OCI-M2 (cell line): ENCODE measurements at regions not wholly inside any gene's neighbourhood (a gene's known extent, or its start where the extent isn't known, plus 50 kb on each side); places are given as distances from the start of the nearest gene placed in this dataset.

Experiments used
- DNase-seq: peaks from one replicate; lab custom pipeline; 2025; ENCODE audit not compliant: unreplicated experiment; lab: John Stamatoyannopoulos, UW

DNA sequence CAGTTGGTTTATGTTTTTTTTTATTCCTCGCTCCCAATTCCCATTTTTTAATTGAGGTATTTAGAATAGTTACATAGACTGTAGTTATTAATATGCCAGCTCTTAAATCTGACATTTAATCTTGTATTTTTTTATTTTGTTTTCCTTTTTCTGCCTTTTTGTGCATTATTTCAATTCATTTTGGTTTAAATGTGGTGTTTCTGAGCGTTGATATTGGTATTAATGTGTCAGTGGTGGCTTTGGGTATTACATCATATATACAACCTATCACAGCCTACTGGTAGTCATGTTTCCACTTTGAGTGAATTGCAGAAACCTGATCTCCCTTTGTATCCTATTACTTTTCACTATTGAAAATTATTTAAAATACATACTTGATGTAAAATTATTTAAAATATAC is 1027.3 kb downstream of the KCNT2 start:
- DNase-seq, result no peak

DNA sequence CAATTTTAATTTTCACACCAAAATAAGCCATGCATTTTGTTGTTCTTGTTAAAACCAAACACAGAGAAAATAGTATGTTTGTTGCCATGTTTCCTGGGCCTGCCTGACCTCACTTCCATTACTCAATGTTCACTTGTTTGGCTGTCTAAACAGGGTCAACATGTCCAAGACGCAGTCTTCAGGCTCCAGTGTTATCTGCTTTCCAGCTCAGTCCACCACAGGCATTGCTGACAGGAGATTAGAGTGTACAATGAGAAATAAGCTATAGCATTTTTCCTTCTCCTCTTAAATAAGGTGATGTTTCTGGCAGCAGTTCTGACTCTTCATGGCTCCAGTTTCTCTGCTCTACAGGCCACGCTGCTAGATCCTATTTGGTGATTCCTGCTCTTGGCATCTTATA is 1030.5 kb downstream of the KCNT2 start:
- no peak for DNase-seq

DNA sequence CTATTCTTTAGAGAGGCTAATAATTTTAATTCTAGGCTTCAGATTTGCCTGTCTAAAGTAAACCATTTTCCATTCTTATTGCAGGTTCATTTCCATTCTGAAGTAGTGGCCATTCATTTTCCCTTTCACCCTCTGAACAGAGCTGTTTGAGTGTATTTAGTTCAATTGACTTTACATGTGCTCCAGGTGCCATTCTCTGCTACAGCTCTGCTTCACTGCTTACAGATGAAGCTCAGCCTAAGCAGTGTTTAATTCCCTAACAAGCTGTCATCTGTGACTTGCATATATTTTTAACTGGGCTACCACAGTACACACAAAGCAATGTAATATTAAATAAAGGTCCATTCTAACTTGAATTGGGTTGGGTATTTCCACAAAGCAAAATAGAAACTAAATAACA is 1031.6 kb downstream of the KCNT2 start:
- no peak for DNase-seq

DNA sequence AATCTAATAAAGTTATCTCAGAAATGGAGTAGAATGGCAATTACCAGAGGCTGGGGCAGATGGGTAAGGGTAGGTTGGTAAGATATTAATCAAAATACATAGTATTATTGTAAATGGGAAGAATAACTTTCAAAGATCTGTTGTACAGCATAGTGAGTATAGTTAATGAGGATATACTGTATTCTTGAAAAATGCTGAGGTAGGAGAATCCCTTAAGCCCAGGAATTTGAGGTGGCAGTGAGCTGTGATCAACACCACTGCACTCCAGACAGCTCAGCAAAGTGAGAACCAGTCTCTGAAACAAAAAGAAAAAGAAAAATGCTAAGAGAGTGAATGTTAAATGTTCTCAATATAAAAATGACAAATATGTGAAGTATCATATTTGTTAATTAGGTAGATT is 1033.7 kb downstream of the KCNT2 start:
- no peak for DNase-seq

DNA sequence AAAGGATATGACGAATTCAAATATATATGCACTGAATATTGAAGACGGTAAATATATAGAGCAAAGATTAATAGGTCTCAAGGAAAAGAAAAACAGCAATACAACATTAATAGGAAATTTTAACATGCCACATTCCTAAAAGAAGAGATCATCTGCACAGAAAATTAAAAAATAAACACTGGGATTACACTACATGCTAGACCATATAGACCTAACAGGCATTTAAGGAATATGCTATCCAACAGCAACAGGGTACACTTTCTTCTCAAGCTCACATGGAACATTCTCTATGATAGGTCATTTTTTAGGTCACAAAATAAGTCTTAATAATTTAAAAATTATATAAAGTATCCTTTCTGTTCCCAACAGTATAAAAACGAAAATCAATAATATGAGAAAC is 1038.3 kb downstream of the KCNT2 start:
- DNase-seq, result no peak

DNA sequence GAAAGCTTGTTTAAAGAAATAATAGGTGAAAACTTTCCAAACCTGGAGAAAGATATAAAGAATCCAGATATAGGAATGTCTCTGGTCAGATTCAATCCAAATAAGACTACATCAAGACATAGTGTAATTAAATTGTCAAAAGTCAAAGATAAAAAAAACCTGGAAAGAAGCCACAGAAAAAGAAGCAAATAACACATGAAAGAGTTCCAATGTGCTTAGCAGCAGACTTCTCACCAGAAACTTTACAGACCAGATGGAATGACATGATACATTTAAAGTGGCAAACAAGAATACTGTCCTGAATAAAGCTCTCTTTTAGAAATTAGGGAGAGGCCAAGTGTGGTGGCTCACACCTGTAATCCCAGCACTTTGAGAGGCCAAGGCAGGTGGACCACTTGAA is 1039.9 kb downstream of the KCNT2 start:
- no peak for DNase-seq

DNA sequence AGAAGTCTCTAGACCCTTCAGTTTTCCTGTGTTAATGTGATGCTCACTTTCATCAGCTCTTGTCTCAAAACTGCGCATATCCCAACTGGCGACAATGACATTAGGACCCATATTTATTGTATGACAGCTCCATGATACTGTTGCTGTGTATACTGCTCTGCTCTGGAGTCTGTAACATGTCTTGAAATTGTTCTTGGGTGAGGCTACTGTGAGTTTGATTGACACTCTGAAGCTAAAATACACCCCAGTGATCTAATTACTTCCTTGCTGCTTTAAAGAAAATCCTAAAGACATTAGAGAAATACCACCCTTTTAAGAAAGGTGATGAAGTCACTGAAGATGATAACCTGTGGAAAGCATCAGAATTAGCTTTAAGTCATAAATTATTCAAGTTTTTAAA is 1046.2 kb downstream of the KCNT2 start:
- no peak for DNase-seq

DNA sequence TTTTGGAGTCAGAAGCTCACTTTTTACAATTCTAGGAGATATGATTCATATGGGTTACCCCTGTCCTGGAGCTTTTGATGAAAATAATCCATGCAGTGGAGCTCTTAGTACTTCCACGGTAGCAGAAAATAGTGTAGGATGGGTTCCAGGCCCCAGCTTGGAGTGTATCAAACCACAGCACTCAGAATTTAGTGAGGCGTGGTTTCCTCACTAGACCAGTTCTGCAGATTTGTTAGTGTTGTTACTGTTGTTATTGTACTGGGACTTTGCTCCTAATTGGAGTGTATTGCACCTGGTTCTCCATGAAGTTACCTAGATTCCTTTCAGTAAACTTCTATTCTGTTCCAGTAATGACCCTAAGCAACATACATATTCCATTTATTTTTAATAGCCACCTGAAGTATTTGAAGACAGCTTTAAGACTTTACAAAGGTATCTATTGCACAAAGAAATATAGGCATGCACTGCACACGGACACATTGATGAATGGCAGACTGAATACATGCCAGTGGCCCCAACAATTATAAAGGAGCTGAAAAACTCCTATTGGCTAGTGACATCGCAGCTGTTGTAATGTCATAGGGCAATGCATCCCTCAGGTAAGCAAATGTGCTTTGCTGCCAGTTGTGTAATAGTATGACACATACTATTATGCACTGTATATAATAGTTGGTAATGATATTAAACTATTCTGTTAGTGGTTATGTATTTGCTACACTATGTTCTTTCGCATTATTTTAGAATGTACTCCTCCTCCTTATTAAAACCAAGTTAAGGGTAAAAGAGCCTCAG is 1058.0 kb downstream of the KCNT2 start:
- DNase-seq, result no peak

DNA sequence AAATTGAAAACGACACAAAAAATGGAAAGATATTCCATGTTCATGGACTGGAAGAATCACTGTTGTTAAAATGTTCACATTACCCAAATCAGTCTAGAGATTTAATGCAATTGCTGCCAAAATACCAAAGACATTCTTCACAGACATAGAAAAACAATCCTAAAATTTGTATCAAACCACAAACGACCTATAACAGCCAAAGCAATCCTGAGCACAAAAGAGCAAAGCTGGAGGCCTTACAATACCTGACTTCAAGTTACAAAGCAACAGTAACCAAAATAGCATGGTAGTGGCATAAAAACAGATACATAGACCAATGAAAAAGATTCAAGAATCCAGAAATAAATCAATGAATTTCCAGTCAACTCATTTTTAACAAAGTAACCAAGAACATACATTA is 1077.3 kb downstream of the KCNT2 start:
- DNase-seq, result no peak

DNA sequence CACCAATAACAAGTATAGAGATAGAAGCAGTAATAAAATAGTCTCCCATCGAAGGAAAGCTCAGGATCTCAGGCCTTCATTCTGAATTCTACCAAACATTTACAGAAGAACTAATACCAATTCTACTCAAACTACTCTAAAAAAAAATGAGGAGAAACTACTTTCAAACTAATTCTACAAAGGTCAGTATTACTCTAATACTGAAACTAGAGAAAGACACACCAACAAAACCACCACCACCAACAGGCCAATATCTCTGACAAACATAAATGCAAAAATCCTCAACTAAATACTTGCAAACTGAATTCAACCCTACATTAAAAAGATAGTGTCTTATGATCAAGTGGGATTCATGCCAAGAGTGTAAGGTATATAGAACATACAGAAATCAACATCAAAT is 1078.4 kb downstream of the KCNT2 start:
- no peak for DNase-seq

DNA sequence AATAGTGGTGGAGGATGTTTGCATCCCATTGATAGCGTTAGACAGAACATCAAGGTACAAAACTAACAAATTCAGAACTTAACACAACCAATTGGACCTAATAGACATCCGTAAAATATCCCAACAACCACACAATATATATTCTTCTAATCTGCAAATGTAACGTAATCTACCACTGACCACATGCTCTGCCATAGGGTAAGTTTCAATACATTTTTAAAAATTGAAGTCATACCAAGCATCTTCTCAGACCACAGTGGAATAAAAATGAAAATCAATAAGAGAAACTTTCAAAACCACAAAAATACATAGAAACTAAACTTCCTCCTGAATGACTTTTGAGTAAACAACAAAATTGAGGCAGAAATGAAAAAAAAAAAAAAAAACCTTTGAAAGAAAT is 1087.5 kb downstream of the KCNT2 start:
- no peak for DNase-seq

DNA sequence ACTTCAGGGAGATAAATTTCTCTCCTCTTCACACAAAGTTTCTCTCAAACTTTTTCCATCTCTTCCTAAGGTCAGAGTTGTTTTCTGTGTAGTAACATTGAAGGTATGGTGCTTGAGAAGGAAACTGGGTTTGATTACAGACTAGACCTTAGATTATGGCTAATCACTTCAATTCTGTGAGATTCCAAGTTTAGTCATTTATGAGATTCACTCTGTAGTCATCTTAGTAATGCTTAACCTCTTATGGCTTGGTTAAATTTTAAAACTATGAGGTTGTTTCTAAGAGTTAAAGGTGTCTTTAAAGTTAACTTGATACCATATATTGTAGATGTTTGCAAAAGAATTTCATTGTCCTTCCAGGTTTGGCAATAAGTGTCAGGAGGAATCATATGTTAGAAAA is 1092.2 kb downstream of the KCNT2 start:
- no peak for DNase-seq

DNA sequence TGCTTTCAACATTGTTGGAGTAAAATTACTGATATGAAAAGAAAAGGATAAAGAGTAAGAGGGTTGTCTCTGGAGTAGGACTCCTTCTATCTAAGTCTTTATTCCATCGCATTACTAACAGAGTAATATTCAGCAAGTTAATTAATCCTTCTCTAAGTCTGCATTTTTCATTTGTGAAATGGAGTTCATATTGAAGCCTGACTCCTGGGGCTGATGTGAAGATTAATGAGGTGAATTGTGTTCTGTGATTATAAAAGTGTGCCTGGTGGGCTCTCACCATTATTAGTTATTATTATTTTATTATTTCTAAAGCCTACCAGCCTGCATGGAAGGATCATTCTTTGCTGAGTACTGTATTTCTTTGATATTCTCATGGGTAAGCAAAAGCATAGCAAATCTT is 1096.7 kb downstream of the KCNT2 start:
- no peak for DNase-seq

DNA sequence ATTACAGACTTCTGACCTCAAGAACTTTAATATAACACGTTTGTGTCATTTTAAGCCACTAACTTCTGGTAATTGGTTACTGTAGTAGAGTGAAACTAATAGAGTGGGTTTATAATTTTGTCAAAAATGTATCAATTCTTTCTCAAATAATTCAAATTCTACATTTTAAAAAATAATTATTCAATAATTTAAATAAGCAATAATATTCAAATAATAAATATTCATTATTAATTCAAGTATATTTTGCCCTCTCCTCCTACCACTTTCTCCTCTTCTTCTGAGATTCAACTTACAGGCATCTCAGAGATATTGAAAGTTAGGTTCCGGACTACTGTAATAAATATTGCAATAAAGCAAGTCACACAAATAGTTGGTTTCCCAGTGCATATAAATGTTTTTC is 1107.1 kb downstream of the KCNT2 start:
- DNase-seq, result no peak

DNA sequence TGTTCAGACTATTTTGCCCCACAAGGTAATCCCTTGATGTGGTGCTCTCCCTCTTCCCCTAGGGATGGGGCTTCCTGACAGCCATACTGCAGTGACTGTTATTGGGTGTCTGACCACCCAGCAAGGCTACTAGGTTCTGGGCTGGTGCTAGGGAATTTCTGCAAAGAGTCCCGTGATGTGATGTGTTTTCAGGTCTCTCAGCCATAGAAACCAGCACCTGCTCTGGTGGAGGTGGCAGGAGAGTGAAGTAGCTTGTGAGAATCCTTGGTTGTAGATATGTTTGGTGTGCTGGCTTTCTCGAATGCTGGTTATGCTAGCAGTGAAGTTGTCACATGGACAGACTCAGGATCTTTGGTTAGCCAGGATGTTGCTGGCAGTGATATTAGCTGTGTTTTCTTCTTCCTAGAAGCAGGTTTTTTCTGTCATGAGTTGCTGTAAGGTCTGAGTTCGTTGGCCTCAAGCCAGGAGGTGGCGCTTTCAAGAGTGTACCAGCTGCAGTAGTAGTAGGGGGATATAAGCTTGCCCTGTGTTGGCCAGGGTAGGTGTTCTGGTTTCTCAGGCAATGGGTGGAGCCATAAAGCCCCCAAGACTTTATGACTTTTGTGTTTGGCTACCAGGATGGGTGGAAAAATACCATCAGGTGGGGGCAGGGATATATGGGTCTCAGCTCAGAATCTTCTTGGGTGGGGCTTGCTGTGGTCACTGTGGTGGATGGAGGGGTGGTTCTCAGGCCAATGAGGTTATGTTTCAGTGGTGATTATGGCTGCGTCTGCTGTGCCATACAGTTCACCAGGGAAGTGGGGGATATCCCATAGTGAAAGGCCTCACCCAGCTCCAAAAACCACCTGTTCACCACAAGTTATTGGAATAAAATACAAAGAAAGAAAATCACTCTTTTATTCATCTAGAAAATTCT is 1112.3 kb downstream of the KCNT2 start:
- DNase-seq, result no peak

DNA sequence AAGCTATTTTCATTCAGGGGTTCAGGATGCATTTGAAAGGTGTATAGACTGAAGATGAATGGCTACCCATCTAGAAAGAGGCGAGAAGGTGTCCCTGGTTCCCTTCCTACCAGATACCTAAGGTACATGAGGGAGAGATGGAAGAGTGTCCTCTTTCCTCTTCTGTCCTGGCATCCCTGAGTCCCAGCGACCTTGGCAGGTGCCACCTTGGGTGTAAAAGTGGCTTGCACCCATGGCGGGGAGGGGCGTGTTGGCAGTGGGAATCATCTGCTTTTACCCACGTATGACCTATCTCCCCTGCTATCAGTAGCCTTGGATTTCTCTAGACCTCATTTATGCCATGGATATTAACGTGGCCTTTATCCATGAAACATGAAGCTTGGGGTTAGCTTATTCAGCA is 1126.1 kb downstream of the KCNT2 start:
- DNase-seq, result no peak

DNA sequence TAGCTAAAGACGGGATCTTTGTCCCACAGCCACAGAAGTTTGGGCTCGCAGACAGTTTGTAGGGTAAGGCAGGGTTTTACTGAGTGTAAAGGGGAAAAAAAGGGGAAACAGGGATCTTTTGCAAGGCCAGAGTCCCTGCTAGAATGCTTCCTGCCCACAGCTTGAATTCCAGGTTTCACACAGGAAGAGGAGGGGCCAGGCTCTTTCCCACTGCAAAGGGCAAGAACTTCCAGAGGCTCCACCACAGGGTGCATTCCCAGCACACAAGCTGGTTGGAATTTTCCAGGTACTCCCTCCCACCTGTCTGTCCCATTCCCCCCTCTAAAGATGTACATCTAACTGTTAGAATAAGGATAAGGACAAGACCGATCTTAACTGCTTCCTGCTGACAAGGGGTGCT is 1126.9 kb downstream of the KCNT2 start:
- DNase-seq, result no peak

DNA sequence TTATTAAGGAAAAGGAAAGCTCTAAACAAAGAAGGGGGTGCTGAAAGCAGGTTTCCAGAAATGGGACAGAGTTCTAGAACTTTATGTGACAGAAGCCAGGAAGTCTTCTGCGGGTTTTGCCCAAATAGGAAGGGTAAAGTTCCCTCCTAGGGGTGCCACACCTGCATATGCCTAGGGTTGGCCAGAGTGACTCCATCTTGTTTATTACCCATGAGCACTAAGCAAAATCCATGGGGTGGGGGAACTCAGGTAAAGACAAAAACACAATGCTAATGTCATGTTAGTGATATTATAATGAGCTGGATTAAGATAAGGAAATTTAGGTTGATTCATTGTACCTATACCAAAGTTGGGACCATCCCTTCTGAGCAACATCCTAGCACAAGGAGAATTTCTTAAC is 1132.7 kb downstream of the KCNT2 start:
- no peak for DNase-seq

DNA sequence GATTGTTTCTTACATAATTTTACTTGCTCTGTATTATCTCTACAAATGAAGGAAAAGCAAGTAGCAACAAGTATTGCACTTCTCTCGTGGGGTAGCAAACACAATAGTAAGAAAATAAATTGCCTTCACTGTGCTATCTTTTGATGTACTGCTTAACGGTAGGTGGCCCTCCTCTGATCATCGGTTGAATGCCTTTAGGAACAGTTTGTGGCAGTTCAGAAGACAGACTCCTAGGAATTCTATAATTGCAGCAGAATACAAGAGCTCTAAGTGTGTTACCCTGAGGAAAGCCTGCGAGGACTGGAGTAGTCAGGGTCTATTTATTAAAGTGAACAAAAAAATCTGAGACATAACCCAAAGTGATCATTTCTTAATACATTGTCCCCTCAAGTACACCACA is 1135.9 kb downstream of the KCNT2 start:
- no peak for DNase-seq

DNA sequence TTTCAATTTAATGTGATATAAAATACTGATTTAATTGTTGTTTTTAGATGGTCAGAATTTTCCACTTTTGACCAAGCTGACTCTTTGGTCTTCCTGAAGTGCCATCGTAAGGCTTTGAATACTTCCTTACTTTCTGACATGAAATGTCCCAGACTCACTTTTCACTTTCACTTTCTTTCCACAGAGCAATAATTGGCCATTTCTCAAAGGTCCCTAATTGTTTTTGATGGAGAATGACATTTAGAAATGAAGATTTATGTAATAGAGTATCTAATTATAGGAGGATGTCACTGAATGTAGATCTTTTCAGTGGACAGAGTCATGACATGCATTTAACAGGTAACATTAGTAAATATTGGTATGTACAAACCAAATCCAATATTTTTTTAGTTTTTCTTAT is 1141.6 kb downstream of the KCNT2 start:
- no peak for DNase-seq

DNA sequence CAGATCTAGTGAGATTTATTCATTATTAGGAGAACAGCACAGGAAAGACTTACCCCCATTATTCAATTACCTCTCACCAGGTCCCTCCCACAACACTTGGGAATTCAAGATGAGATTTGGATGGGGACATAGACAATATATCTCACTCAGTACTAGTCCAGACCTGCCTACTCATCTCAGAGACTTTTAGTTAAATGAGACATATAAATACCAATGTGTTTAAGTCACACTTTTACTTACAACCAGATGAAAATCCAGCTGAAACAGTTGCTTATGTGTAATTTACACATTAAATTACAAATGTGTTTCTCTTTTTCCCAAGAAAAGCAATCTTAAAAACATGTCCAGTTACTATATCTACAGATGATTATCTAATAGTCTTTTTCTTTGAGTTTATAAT is 1145.6 kb downstream of the KCNT2 start:
- DNase-seq, result no peak

DNA sequence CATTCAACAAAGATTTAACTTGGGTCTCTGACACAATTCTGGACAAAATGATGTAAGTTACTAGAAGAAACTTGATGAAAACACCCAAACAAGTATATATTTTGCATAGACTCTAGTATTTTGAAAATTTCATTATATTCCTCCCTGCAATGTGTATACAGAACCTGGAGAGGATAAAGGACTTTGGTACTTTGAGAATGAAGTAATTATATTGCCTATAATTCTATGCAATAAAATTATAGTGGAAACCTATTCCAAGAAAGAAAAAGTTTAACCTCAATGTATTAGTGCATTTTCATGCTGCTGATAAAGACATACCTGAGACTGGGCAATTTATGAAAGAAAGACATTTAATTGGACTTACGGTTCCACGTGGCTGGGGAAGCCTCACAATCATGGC is 1146.1 kb downstream of the KCNT2 start:
- DNase-seq, result no peak
